ENCODE measurements at regions not wholly inside any gene's neighbourhood (a gene's known extent, or its start where the extent isn't known, plus 50 kb on each side); places are given as distances from the start of the nearest gene placed in this dataset.

DNA sequence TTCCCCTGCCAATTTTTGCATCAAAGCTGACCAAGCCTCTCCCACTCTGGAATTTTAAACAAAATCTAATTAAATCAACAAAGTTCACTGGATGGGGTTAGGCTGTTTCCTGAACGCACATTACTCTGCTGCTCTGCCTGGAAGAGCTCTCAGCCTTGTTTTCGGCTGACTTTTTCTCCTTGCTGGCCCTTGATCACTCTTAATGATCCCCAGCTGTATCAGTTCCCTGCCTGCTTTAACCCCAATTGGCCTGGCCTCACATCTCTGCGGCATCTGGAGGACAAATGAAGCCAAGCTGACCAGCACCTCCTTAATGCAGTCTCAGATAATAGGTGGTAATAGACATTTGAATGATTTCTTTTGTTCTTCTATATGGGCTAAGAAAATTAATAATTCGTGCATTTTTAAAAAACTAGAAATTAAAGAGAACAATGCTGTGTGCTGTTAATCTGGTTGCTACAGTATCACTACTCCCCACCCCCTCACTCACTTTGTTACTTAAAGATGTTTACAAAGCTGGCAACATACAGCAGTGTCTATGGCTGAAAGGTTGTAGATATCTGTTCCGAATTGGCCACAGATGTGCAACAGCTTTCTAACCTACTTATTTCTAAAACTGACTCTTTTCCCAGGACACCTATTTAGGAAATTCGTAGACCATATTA is 415.2 kb upstream of the KCNH7 start:
- Mint-ChIP-seq H3K4me1 (peaks cover 3% of the 10 kb centered on the region), H3K9me3 (no peaks in the 10 kb centered on the region), H3K4me3 (no peak overlapping the region), H3K27me3 (ENCODE audit: low read depth) (no peaks in the 10 kb centered on the region; the same call in 1 of the 2 replicates), H3K36me3 (no peaks in the 10 kb centered on the region), H3K27ac (no peak overlapping the region)
- no peak for TF ChIP-seq ETV6 (CRISPR knock-in tag; IDR thresholded peaks at IDR 0.05)
- TF ChIP-seq PRDM15 (CRISPR knock-in tag; IDR thresholded peaks at IDR 0.05) = no peak
- TF ChIP-seq, protein P1, sequence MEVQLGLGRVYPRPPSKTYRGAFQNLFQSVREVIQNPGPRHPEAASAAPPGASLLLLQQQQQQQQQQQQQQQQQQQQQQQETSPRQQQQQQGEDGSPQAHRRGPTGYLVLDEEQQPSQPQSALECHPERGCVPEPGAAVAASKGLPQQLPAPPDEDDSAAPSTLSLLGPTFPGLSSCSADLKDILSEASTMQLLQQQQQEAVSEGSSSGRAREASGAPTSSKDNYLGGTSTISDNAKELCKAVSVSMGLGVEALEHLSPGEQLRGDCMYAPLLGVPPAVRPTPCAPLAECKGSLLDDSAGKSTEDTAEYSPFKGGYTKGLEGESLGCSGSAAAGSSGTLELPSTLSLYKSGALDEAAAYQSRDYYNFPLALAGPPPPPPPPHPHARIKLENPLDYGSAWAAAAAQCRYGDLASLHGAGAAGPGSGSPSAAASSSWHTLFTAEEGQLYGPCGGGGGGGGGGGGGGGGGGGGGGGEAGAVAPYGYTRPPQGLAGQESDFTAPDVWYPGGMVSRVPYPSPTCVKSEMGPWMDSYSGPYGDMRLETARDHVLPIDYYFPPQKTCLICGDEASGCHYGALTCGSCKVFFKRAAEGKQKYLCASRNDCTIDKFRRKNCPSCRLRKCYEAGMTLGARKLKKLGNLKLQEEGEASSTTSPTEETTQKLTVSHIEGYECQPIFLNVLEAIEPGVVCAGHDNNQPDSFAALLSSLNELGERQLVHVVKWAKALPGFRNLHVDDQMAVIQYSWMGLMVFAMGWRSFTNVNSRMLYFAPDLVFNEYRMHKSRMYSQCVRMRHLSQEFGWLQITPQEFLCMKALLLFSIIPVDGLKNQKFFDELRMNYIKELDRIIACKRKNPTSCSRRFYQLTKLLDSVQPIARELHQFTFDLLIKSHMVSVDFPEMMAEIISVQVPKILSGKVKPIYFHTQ (CRISPR knock-in tag; IDR thresholded peaks at IDR 0.05) = no peak
- TF ChIP-seq JAZF1 (CRISPR knock-in tag; IDR thresholded peaks at IDR 0.05) = no peak
- TF ChIP-seq TEAD4 (CRISPR knock-in tag; IDR thresholded peaks at IDR 0.05) = no peak
- no peak for TF ChIP-seq ZNF512 (CRISPR knock-in tag; IDR thresholded peaks at IDR 0.05; ENCODE audit: borderline replicate concordance)
- no peak for TF ChIP-seq TEAD1 (CRISPR knock-in tag; IDR thresholded peaks at IDR 0.05)
- no peak for TF ChIP-seq ZNF121 (CRISPR knock-in tag; IDR thresholded peaks at IDR 0.05)
- DNase-seq (ENCODE audit: low spot score) (no peak), ATAC-seq (peak; percentile 34)
- POLR2A ChIA-PET = no interaction called here
- CTCF ChIA-PET = no interaction called here

DNA sequence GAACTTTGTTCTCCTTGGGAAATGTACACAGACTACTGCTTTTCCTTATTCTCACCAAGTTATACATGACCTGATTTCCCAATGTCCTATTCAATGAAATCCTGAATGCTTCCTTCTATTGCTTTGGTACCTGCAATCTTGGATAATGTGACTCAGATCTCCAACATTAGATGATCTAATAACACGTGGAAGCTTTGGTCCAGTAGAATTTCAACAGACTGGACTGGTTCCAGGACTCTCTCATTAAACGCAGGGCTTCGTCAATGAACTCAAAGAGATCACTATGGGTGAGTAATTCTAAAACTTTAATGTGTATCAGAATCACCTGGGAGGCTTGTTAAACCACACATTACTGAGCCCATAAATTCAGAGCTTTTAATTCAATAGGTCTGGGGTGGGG is 413.6 kb upstream of the KCNH7 start:
- ChIA-PET CTCF (no interaction called here), POLR2A (no interaction called here)
- TF ChIP-seq ZNF671 (CRISPR knock-in tag; IDR thresholded peaks at IDR 0.05) (no peak), NR2C2 (CRISPR knock-in tag; IDR thresholded peaks at IDR 0.05) (no peak), HMGA2 (CRISPR knock-in tag; IDR thresholded peaks at IDR 0.05) (no peak), GABPB1 (CRISPR knock-in tag; IDR thresholded peaks at IDR 0.05) (no peak), ERG (CRISPR knock-in tag; IDR thresholded peaks at IDR 0.05) (no peak), SP1 (CRISPR knock-in tag; conservative IDR thresholded peaks at IDR 0.05) (no peak), OVOL2 (CRISPR knock-in tag; IDR thresholded peaks at IDR 0.05; ENCODE audit: borderline replicate concordance) (no peak), NFYB (CRISPR knock-in tag; conservative IDR thresholded peaks at IDR 0.05; ENCODE audit: low read depth) (no peak), ZNF396 (CRISPR knock-in tag; IDR thresholded peaks at IDR 0.05; ENCODE audit: borderline replicate concordance) (no peak), ZBTB21 (CRISPR knock-in tag; IDR thresholded peaks at IDR 0.05; ENCODE audit: borderline replicate concordance) (no peak), CREB1 (CRISPR knock-in tag; IDR thresholded peaks at IDR 0.05) (no peak)
- Mint-ChIP-seq H3K9me3 (no peaks in the 10 kb centered on the region), H3K4me3 (no peak overlapping the region), H3K27me3 (ENCODE audit: low read depth) (no peaks in the 10 kb centered on the region; the same call in 1 of the 2 replicates), H3K27ac (no peak overlapping the region), H3K4me1 (peaks cover 7% of the 10 kb centered on the region), H3K36me3 (no peaks in the 10 kb centered on the region)
- DNase-seq (ENCODE audit: low spot score) (no peak), ATAC-seq (no peak)

Data from WTC11 (cell line).